ENCODE measurements at regions not wholly inside any gene's neighbourhood (a gene's known extent, or its start where the extent isn't known, plus 50 kb on each side); places are given as distances from the start of the nearest gene placed in this dataset.

- TF ChIP-seq CTCF (IDR thresholded peaks at IDR 0.05) (no peak), EZH2 (IDR thresholded peaks at IDR 0.05; ENCODE audit: borderline replicate concordance, insufficient read depth, low read depth, low read length, poor library complexity, severe bottlenecking) (no peak)
Measured at GRCh38 chr4:185994750-185995149, 74.2 kb upstream of the TLR3 start.
